HT-29 (cell line): ENCODE measurements at regions not wholly inside any gene's neighbourhood (a gene's known extent, or its start where the extent isn't known, plus 50 kb on each side); places are given as distances from the start of the nearest gene placed in this dataset.

Experiments used
- DNase-seq: peaks from one replicate; pipeline ENCODE4 v3.0.0-alpha.2; 2015; ENCODE audit warnings: low spot score

DNA sequence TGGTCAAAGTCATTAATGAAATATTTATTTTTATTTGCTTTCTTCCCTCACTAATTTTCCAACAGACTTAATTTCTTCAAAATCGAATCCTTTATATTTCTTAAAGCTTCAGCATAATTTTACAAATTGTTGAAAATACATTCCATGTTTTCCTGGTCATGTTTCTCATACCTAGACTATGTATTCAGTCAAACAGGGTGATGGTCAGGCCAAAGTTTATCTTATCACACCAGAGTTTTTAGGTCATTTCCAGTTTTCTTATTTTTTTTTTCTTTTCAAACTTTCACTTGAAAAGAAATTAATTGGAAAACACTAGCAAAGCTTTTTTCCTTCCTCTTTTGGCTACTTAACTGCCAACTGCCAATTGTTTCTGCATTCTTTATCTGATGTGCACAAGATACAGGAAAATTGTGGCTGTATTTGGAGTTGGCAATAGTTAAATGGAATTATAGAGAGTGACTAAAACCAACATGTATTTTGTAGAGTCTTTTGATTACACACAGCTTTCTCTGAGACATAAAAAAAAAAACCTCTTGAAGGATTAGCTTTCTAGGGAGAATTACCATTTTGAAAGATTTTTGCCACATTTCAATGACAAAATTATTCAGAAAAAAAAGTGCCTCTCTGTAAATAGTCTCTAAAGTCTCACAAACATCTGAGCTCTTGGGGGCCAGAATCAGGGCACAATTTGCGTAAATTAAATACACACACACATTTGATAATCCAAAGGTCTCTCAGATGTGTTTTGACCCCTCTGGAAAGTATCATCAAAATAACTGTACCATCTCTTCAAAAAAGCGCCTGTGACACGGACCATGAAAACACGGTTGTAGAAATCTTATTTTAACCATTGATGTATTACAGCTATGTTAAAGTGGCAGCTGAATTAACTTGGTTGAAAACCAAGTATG lies 603.2 kb upstream of the KCNMB2 start:
- DNase-seq = no peak

DNA sequence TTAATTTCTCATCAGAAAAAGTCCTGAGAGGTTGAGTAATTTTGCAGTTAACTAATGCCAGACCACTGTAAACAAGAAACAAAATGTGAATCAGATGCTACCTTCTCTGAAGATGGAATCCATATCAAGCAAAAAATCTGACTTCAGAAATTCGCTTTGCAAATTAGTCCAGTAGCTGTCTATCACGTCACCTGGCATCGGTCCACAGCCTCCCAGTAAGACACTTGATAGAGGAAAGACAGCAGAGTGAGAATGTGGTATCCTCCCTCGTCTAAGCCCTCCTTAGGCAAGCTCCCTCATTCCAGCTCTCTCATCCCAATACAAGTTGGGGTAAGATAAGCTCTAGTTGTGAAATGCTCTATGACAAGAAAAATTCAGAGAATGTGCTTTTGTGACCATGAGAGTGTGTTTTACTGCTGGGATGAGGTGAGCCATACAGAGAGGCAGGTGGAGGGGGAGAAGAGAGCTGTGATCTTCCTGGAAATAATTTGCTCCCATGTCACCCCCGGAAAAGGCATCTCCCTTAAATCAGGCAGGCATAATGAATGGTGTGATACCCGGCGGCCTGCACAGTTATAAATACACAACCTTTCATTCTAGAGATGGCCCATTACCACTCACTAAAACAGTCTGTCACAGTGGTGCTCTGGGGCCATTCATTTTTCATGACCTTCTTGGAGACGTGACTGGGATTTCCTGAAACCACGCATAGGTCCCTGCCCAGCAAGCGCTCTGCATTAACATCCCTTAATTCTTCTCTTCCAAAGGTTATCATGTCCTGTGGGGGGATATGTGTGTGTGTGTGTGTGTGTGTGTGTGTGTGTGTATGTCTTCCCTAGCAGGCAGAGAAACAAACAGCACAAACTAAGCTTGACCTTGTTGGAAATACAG lies 602.0 kb upstream of the KCNMB2 start:
- DNase-seq = no peak

DNA sequence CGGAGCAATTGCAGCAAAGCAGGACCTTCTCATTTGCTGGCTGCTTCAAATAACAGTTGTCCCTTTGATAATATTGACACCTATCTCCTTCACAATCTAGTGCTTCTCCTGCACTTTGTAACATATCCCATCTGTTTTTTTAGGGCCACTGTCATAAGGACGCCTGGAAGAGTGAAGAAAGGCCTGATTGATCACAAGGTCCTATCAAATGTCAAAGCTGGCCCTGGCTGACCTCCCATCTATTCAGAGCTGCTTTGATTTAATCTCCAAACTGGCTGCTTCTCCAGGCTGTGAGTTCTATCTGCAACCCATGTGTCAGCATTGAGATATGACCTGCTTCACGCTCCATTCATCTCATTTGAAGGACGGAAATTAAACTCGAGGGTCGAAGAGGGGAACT lies 601.2 kb upstream of the KCNMB2 start:
- no peak for DNase-seq

DNA sequence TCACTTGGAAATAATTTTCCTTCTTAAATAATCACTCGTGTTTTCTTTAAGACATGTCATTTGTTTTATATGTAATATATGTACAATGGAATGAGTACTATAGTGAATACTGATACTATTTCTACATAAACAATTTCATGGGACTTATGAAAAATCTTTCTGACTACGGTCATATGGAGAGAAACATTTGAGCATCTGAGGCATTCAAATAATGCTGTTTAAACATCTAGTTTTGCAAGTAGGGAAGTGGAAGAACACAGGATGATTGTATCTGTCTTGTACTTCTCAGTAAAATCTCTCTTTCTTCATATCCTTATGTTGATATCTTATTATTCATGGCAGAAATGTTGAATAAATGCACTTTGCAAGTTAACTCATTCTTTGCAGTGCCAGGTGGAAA lies 599.5 kb upstream of the KCNMB2 start:
- DNase-seq = no peak

DNA sequence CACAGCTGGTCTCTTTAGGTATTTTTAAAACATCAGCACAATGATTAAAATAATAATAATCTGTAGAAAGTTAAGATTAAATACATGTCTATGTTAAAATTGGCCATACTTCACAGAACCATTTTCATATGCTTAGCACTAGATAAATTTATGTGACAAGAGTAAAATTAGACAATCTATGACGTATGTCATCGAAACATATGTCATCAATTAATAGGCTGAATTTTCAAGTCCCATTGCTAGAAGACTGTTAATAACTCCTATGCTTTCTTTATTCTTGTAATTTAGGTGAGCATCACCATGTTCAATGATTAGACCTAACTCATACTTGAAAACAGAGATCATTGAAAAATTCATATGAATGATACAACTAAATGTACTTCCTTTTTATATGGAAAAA lies 593.3 kb upstream of the KCNMB2 start:
- DNase-seq = no peak

DNA sequence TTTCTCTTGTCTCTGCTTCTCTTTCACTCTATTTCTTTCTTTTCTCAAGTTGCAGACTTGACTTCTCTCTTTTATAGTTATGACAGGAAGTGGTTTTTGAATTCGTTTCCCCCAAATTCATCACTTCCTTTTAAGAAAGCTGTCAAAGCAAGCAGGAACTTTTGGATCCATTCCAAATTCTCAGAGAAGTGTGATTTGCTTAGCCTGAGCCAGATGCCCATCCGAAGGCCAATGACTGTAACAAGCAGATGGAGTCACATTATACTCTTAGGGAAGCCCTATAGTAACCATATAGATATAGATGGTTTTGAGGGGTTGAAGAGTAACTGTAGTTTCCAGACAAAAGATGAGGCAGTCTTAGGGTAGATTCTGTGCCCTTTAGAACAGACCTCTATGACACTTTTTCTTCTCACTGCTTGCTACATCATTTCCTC lies 592.0 kb upstream of the KCNMB2 start:
- no peak for DNase-seq

DNA sequence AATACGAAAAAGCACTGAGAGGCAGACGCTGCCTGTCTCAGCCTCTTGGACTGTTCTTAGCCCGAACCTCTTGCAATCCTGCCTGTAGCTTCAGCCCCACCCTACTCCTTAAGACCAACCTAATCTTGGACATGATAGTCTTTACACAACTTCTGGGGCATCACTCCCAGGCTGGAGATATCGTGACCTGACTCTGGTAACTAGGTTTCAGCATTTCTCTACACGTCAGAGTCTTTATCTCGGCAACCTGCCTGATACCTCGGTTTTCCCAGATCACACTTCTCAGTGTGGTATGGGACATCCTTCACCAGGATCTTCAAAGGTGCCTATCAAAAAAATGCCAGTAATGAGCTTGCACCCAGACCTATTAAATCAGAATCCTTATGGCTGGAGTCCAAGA lies 590.2 kb upstream of the KCNMB2 start:
- DNase-seq = no peak

DNA sequence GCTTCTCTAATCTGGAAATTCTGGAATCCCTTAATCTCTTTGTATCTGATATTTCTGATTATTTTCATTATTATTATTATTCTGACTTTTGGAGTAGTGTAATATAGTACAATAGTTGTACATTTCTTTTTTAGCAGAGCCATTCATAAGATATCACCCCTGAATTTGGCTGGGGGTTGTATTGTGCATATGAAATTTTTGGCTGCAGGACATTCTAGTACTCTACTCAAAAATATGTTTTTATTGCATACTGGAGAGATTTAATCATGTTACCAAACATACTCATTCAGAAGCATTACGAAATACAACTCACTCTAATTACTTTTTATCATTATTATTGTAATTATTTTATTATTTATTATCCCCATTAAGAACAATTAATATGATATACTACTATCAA lies 589.7 kb upstream of the KCNMB2 start:
- no peak for DNase-seq

DNA sequence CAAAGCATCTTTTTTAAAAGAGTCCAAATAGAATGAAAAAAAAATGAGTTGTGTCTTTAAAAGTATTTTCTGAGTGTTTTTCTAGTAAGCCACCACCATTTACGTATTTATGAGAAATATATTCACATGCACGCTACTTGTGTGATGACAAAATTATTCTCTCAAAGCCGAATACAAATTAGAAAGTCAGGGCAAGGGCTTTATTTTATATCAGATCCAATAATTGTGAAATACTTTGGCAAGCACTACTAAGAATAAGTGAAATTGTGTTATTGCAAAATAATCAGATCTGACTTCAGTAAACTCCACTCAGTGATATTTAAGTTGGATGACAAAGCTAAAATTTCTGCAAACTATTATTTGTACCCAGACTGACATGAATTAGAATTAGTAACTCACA lies 589.3 kb upstream of the KCNMB2 start:
- DNase-seq = no peak

DNA sequence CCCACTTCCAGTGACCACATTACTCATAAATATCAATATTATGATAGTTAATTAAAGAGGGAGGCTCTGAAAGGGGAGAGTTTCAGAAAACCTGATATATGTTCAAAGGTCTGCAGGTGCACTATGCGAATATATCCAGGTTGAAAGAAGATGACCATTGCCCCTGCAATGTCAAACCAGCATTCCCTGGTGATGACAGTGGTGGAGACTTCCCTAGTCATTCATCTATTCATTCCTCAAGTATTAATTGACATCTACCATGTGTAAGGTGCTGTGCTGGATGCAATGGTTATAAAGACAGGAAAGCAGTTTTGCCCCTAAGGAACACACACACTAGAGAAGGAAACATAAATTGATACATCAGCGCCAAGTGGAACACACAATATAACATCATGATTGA lies 588.3 kb upstream of the KCNMB2 start:
- DNase-seq = no peak

DNA sequence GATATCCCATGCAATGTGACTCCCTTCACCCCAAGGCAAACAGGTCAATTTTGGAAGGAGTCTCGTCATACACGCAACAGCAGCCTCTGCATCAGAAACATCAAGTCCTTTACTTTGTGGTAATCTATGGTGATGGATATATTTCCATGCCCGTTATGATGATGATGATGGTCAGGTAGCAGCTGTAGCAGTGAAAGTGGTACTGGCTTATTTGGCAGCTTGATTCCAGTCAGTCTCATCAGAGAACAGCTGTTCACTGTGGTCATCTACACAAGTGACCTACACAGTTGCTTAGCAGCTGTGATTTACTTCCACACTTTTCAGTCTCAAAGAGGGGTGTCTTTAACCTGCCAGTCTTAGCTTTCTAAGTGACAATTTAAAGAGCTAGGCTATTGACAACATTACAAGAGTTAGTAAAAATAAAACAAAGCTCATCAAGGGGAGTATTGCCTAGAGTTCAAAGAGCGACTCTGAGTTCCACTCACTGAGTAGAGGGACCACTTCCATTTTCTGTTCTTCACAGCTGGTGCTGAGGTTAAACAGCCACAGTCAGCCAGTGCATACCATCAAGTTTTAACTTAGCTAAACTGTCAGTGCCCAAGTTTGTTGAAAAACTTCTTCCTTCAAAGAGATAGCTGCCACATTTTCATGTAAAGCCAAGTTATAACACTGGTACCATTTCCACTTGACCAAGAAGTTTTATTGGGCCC lies 587.4 kb upstream of the KCNMB2 start:
- no peak for DNase-seq

DNA sequence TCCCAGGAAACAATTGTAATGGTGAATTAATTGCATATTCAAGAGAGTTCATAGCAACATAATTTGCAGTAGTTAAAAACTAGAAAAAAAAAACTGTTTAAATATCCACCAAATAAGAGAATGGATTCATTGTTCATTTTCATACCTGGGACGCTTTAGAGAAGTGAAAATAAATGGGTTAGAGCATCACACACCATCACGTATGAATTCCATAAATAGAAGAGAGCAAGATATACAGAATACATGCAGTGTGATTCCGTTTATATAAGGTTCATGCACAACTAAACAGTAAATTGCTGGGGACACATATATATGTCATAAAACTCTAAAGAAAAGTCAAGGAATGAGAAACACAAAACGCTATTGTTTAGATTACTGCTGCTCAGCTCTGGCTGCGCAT lies 577.0 kb upstream of the KCNMB2 start:
- DNase-seq = no peak

DNA sequence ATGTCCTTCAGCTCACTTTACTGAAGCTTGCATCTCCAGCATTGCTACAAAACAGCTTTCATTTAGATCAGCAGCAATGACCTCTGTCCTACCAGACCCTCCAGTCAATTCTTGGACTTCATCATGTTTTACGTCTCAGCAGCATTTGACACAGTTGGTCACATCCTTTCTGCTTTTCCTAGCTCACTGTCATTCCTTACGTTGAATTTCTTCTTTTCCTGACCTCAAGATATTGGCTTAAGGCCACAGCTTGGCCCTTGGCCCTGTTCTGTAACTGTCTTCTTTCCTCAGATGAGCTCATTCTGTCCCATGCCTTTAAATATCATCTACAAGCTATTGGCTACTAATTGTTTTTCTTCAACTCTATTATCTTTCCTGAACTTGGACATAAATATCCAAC lies 576.2 kb upstream of the KCNMB2 start:
- no peak for DNase-seq

DNA sequence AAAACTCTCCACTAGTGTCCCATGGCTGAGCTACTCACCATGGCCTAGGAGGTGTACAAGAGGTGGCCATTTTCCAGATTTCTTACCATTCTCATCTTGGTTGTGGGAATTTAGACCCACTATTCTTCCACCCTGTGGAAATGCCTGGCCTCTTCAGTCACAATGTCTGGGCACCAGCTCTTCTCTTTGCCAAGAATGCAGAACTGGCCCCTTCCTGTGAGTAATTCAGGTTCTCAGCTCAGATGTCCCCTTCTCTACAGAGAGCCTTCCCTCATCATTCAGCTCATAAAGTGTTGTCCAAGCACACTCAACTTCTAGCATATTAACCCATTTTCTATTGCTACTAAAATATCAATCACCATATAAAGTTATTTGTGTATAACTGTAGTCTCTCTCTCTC lies 575.5 kb upstream of the KCNMB2 start:
- no peak for DNase-seq

DNA sequence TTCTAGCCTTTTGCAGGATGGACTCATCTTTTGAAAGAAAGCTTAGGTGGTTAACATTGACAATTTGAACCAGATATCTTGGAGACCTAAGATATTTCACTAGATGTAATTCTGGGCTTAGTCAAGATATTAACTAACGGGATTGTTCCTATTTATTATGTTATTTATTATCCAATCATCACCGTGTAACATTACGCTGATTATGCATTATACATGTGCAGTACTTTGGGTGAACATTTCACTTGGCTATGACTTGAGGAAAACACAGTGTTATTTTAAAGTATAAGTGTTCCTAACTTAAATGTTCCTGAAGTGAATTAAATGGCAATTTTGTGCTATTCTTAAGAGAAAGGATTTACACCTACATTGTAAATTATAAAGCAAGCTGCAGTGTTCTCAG lies 574.5 kb upstream of the KCNMB2 start:
- no peak for DNase-seq

DNA sequence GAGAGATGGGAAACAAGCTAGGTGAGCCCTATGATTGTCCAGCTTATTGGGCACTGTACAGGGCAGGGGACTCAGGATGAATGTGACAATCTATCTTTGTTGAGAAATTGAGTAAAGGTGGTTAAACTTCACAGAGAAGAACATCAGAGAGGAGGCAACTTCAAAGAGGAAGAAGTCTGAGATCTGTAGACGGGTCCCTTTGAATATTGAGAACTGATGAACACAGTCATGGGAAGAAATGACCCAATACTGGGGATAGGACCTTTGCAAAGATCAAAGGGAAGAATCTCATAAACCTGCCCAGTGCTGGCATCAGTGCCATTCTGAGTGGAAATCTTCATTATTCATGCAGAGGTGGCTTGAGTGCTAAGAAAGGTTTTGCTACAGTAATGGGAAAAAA lies 569.7 kb upstream of the KCNMB2 start:
- no peak for DNase-seq

DNA sequence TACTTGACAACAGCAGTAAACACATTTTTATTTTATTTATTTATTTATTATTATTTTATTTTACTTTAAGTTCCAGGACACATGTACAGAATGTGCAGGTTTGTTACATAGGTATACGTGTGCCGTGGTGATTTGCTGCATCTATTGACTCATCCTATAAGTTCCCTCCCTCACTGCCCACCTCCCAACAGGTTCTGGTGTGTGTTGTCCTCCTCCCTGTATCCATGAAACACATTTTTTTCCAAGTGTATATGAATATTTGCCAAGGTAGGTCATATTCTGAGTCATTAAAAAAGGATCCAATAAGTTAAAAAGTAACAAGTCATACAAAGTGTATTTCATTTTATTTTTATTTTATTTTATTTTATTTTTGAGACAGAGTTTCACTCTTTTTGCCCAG lies 567.3 kb upstream of the KCNMB2 start:
- DNase-seq = no peak

DNA sequence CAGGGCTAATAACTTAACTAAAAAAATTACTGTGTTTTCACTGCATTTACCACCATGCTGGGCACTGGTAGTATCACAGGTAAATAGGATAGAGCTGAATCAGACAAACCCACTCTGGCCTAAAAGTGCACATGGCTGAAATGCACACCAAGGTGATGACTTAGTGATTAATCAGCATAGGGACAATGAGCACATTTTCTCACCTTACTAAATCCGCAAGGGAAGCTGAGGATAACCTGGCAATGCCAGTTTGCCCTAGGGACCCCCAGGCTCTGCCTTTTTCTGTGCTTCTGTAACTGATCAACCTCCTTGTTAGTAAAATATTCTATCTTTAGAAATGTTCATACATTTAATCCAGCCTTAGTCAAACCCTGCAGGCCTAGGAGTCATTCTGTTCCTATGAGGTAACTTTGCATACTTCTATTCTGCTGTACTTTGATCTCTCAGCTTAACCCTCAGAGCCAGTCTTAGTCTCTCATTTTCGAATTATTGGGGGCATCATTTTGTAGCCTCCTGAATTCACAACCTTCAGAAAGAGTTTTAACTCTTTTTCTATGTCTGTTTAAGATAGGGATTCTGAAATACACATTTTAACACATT lies 562.9 kb upstream of the KCNMB2 start:
- no peak for DNase-seq

DNA sequence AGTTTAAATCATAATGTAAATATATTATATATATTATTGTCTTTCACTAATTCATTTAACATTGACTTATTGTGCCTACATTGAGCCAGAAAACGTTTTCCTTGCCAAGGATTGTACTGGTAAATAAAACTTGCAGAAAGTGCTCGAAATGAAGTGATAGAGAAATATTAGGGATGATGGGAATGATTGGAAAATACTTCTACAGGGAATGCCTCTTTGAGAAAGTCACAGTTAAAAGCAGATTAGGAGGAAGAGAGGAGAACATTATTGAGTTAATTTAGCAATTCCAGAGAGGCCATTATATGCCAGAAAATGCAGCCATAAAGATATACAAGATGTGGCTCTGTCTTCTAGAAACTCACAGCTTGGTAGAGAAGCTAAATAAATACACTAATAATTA lies 560.0 kb upstream of the KCNMB2 start:
- DNase-seq = no peak

DNA sequence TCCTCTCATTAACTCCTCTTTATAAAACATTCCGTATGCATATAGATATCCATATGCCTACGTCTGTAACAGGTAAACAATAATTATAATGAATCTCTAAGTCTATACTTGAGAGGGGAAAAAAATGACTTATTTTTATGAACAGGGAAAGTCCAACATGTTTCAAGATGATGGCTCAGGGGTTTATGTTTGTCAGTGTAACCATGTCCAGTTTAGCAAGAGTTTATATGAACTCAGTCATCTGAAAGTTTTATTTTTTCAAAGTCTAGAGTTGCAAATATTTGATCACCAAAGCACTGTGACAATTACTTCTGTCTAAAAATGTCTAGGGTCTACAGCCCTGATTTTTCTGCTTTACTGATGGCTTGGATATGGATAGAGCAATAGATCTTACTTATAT lies 559.4 kb upstream of the KCNMB2 start:
- no peak for DNase-seq

DNA sequence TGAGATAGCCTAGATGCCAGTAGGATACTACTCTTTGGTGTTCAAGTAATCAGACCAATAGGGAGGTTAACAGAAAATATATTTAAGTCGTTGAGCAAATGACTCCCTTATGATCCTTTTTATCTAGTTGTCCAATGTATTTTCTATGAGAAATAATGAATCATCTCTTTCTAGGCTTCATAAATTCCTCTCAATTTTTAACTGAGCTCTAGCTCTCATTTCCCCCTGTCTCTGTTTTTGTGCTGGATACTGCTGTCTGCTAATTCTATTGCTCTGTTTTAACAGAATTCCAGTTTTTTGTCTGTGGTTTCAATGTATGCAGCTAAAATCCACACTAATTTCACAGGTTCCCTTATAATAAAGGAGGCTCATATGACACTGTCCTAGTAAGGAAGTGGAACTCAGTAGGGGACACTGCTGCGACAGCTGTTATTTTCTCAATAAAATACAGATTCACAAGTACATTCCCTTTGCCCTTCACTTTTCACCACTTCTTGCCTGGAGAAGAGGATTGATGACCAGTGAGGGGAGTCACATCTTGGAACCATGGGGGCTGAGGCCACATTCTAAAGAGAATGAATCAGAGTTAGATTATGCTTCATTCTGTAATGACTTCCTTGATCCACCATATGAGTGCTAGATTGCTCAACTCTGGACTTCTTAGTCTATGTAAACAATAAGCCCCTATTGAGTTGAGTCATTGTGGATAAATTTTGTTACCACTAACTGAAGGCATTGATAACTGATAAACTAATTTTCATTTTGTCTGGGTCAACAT lies 558.7 kb upstream of the KCNMB2 start:
- DNase-seq = no peak
